Mucosa of descending colon (tissue), 3 donors: ENCODE measurements at regions not wholly inside any gene's neighbourhood (a gene's known extent, or its start where the extent isn't known, plus 50 kb on each side); places are given as distances from the start of the nearest gene placed in this dataset.

Experiments used
- ATAC-seq: fragments of 200-7000 bp; cut with Tn5 transposase; one replicate; pipeline ENCODE4 v1.9.1; 2020; ENCODE audit warnings: mild to moderate bottlenecking, moderate library complexity
- DNase-seq, 3 donors: peaks; one replicate each; pipeline ENCODE4 v3.0.0-alpha.2; 2020
- H3K36me3 ChIP-seq: fragments of 200-600 bp; one replicate; pipeline ENCODE4 v1.8.0; 2021; ENCODE audit warnings: low read depth, mild to moderate bottlenecking
- H3K4me1 ChIP-seq: fragments of 200-600 bp; one replicate; pipeline ENCODE4 v1.8.0; 2021; ENCODE audit warnings: low read depth, mild to moderate bottlenecking
- H3K4me3 ChIP-seq: fragments of 200-600 bp; one replicate; pipeline ENCODE4 v1.8.0; 2021; ENCODE audit warnings: mild to moderate bottlenecking
- H3K9me3 ChIP-seq: fragments of 200-600 bp; one replicate; pipeline ENCODE4 v1.8.0; 2021; ENCODE audit warnings: mild to moderate bottlenecking
- CTCF ChIP-seq: fragments of 200-600 bp; IDR thresholded peaks from one replicate; pipeline ENCODE4 v1.8.0; 2022; ENCODE audit warnings: antibody characterized with exemption, mild to moderate bottlenecking
- intact Hi-C, 2 donors: fragments of 100-400 bp; cut with DNase I in 1 of 2; cut with micrococcal nuclease in 1 of 2; formaldehyde crosslinking; loops; one replicate each; pipeline versions ENCODE4 v1.11.0 to v1.11.1; 2022; cut with DNase I, micrococcal nuclease
- donor health status: DM: no; HTN: no; CAD: no; lungs with moderate emphysema.
- donor health status: DM: no; HTN: no; CAD: no.
- donor health status: DM: no; HTN: yes; CAD: no.

DNA sequence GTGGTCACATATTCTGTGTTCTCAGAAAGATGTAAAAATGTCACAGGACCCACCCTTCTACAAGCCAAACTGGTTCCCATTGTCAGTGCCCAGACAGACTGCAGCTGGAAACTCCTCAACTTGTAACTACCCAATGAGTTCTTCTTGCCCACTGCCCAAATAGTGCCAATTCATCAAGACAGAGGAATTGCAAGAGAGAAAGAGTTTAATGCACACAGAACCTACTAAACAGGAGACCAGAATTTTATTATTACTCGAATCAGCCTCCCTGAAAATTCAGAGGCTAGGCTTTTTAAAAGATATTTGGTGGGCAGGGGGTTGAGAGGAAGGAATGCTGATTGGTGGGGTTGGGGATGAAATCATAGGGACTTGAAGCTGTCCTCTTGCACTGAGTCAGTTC, 184.1 kb downstream of the URB2 start:
- ATAC-seq = no peak

DNA sequence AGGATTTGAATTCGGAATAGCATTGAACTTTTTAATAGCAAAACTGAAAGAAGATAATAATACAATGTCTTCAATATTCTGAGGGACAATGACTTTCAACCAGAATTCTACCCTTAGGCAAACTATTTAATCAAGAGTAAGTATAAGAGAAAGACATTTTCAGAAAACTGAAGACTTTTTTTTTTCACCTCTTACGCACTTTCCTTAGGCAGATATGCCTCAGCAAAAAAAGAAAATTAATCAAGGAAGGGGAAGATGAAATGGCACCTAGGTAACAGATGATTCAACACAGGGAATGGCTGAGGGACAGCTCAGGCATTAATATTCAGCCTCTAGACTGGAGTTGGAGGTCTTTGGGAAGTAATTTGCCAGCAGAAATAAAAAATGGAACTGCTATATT, 184.9 kb downstream of the URB2 start:
- no peak overlapping the region for H3K4me3 ChIP-seq
- intact Hi-C loops = no loop called here
- no peak for ATAC-seq
- H3K9me3 ChIP-seq = peaks cover 18% of the 10 kb centered on the region
- TF ChIP-seq CTCF = no peak
- H3K4me1 ChIP-seq = no peaks in the 10 kb centered on the region
- DNase-seq = no peak
- no peaks in the 10 kb centered on the region for H3K36me3 ChIP-seq

More for the DNA sequence above, 184.1 kb downstream of the URB2 start:
- no peak for DNase-seq
- Histone ChIP-seq H3K4me3 (no peak overlapping the region), H3K36me3 (no peaks in the 10 kb centered on the region), H3K4me1 (no peaks in the 10 kb centered on the region), H3K9me3 (peaks cover 24% of the 10 kb centered on the region)
- intact Hi-C loops = no loop called here
- no peak for TF ChIP-seq CTCF

DNA sequence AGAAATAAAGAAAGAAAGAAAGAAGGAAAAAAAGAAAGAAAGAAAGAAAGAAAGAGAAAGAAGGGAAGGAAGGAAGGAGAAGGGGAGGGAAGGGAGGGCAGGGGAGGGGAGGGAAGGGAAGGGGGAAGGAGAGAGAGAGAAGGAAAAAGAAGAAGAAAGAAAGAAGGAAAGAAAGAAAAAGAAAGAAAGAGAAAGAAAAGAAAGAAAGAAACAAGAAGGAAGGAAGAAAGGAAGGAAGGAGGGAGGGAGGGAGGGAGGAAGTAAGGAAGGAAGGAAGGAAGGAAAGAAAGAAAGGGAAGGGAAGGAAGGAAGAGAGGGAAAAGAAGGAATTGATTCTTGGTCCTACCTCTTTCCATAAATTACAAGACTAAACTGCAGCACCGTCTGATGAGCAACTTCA, 186.1 kb downstream of the URB2 start:
- intact Hi-C loops = no loop called here
- Histone ChIP-seq H3K9me3 (peaks cover 18% of the 10 kb centered on the region), H3K4me3 (no peak overlapping the region), H3K4me1 (no peaks in the 10 kb centered on the region), H3K36me3 (no peaks in the 10 kb centered on the region)
- DNase-seq = no peak
- no peak for ATAC-seq
- TF ChIP-seq CTCF = no peak

GRCh38 chr1:229812693-229813092, 186.6 kb downstream of the URB2 start:
- intact Hi-C loops = no loop called here
- Histone ChIP-seq H3K36me3 (no peaks in the 10 kb centered on the region), H3K4me1 (no peaks in the 10 kb centered on the region), H3K9me3 (peaks cover 18% of the 10 kb centered on the region), H3K4me3 (no peak overlapping the region)
- DNase-seq (no peak), ATAC-seq (no peak)
- TF ChIP-seq CTCF = no peak

DNA sequence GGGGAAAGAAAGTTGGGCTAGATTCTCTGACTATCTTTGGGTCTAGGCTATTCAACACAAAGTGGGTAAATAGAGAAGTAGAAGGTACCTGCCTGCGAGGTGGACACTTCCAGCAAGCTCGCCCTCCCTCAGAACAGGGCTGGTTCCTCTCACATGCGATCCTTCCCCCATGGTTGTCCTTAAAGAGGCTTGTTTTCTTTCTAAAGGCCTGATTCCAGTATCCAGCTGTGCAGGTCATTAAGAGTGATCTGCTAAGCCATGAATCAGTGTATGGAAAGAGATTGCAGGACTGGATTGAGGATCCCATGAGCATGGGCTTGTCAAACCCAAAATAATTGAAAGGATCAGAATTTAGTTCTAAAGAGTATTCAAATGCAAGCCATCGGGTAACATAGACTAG, 189.0 kb downstream of the URB2 start:
- Histone ChIP-seq H3K36me3 (no peaks in the 10 kb centered on the region), H3K4me3 (no peak overlapping the region), H3K9me3 (peaks cover 4% of the 10 kb centered on the region), H3K4me1 (no peaks in the 10 kb centered on the region)
- no peak for ATAC-seq
- no peak for DNase-seq
- intact Hi-C loops = no loop called here
- no peak for TF ChIP-seq CTCF

DNA sequence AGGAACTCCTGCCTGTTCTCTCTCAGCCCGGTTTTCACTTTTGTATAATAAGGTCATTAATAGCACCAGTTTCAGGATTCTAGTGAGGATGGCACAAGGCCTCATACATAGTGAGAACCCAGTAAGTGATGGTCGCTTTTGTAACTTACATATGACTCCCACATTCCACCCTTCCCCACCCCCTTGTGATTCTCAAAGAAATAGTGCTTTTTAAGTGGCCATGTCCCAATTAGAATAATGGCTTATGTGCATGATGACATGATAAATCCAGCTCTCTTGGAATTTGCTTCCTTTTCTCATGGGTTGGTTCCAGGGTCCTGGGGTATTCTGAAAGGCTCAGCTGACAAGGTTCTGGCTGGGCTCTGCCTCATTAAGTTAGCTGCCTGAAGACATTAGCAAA, 189.9 kb downstream of the URB2 start:
- ATAC-seq (no peak), DNase-seq (no peak)
- TF ChIP-seq CTCF = no peak
- intact Hi-C loops = no loop called here
- H3K9me3 ChIP-seq = no peaks in the 10 kb centered on the region
- H3K4me1 ChIP-seq = no peaks in the 10 kb centered on the region
- no peak overlapping the region for H3K4me3 ChIP-seq
- no peaks in the 10 kb centered on the region for H3K36me3 ChIP-seq
